BLaER1 (cell line): ENCODE measurements at regions not wholly inside any gene's neighbourhood (a gene's known extent, or its start where the extent isn't known, plus 50 kb on each side); places are given as distances from the start of the nearest gene placed in this dataset.

Source experiments
- H3K27ac ChIP-seq: shearing (Covaris generic); formaldehyde crosslinking; 2 replicates; pipeline ENCODE4 v1.8.1; 2022
- H3K27me3 ChIP-seq: shearing (Covaris generic); formaldehyde crosslinking; 2 replicates; pipeline ENCODE4 v1.8.1; 2022
- H3K36me3 ChIP-seq: shearing (Covaris generic); formaldehyde crosslinking; 2 replicates; pipeline ENCODE4 v1.8.1; 2022
- H3K4me1 ChIP-seq: shearing (Covaris generic); formaldehyde crosslinking; 2 replicates; pipeline ENCODE4 v1.8.1; 2022
- H3K4me2 ChIP-seq: shearing (Covaris generic); formaldehyde crosslinking; 2 replicates; pipeline ENCODE4 v1.8.1; 2022
- H3K4me3 ChIP-seq: shearing (Covaris generic); formaldehyde crosslinking; 2 replicates; pipeline ENCODE4 v1.8.1; 2022
- H3K9ac ChIP-seq: shearing (Covaris generic); formaldehyde crosslinking; 2 replicates; pipeline ENCODE4 v1.8.1; 2022
- H3K9me3 ChIP-seq: shearing (Covaris generic); formaldehyde crosslinking; 2 replicates; pipeline ENCODE4 v1.8.1; 2022
- H4K20me1 ChIP-seq: shearing (Covaris generic); formaldehyde crosslinking; 2 replicates; pipeline ENCODE4 v1.8.1; 2022
- Cebpa-rat ChIP-seq: shearing (Covaris generic); IDR thresholded peaks from 2 replicates; pipeline ENCODE4 v1.8.1; 2022

GRCh38 chr9:23492126-23493002, 333.7 kb downstream of the ELAVL2 start:
- no peaks in the 10 kb centered on the region for H3K36me3 ChIP-seq
- H3K9me3 ChIP-seq: no peaks in the 10 kb centered on the region
- no peak overlapping the region for H3K9ac ChIP-seq
- H3K4me3 ChIP-seq: no peak overlapping the region
- no peak for TF ChIP-seq Cebpa-rat
- H3K4me2 ChIP-seq: no peak overlapping the region
- H4K20me1 ChIP-seq: no peaks in the 10 kb centered on the region
- H3K4me1 ChIP-seq: no peaks in the 10 kb centered on the region
- no peak overlapping the region for H3K27ac ChIP-seq
- no peaks in the 10 kb centered on the region for H3K27me3 ChIP-seq

GRCh38 chr9:23493219-23493618, 332.8 kb downstream of the ELAVL2 start:
- Histone ChIP-seq H3K9ac (no peak overlapping the region), H3K4me3 (no peak overlapping the region), H3K4me1 (no peaks in the 10 kb centered on the region), H3K27ac (no peak overlapping the region), H3K27me3 (no peaks in the 10 kb centered on the region), H3K9me3 (no peaks in the 10 kb centered on the region), H3K36me3 (no peaks in the 10 kb centered on the region), H4K20me1 (no peaks in the 10 kb centered on the region), H3K4me2 (no peak overlapping the region)
- TF ChIP-seq Cebpa-rat: no peak

- H3K4me3 ChIP-seq: no peak overlapping the region
- no peak overlapping the region for H3K27ac ChIP-seq
- H3K9ac ChIP-seq: no peak overlapping the region
- H3K4me1 ChIP-seq: no peaks in the 10 kb centered on the region
- H3K27me3 ChIP-seq: no peaks in the 10 kb centered on the region
- no peak overlapping the region for H3K4me2 ChIP-seq
- no peaks in the 10 kb centered on the region for H3K36me3 ChIP-seq
- H4K20me1 ChIP-seq: no peaks in the 10 kb centered on the region
- H3K9me3 ChIP-seq: no peaks in the 10 kb centered on the region
- TF ChIP-seq Cebpa-rat: no peak
These were observed 329.4 kb downstream of the ELAVL2 start for GRCh38 chr9:23496489-23497136.

- H3K27ac ChIP-seq: no peak overlapping the region
- TF ChIP-seq Cebpa-rat: no peak
- H4K20me1 ChIP-seq: no peaks in the 10 kb centered on the region
- H3K9ac ChIP-seq: no peak overlapping the region
- H3K27me3 ChIP-seq: no peaks in the 10 kb centered on the region
- no peaks in the 10 kb centered on the region for H3K4me1 ChIP-seq
- no peaks in the 10 kb centered on the region for H3K9me3 ChIP-seq
- no peaks in the 10 kb centered on the region for H3K36me3 ChIP-seq
- H3K4me2 ChIP-seq: no peak overlapping the region
- H3K4me3 ChIP-seq: no peak overlapping the region
These were observed 328.9 kb downstream of the ELAVL2 start for GRCh38 chr9:23497137-23497504.

GRCh38 chr9:23502004-23502403, 324.0 kb downstream of the ELAVL2 start:
- Histone ChIP-seq H3K36me3 (no peaks in the 10 kb centered on the region), H3K9ac (no peak overlapping the region), H3K9me3 (peaks cover 6% of the 10 kb centered on the region; the same call in 1 of the 2 replicates), H3K4me2 (no peak overlapping the region), H3K4me1 (no peaks in the 10 kb centered on the region), H3K27ac (no peak overlapping the region), H3K27me3 (no peaks in the 10 kb centered on the region), H3K4me3 (no peak overlapping the region), H4K20me1 (no peaks in the 10 kb centered on the region)
- TF ChIP-seq Cebpa-rat: peak; percentile 75; the same call in 1 of the 2 replicates

- TF ChIP-seq Cebpa-rat: no peak
- no peak overlapping the region for H3K27ac ChIP-seq
- no peak overlapping the region for H3K4me2 ChIP-seq
- H3K9ac ChIP-seq: no peak overlapping the region
- no peak overlapping the region for H3K4me3 ChIP-seq
- H3K4me1 ChIP-seq: no peaks in the 10 kb centered on the region
- no peaks in the 10 kb centered on the region for H3K9me3 ChIP-seq
- H4K20me1 ChIP-seq: no peaks in the 10 kb centered on the region
- H3K27me3 ChIP-seq: no peaks in the 10 kb centered on the region
- no peaks in the 10 kb centered on the region for H3K36me3 ChIP-seq
These were observed 303.1 kb downstream of the ELAVL2 start for GRCh38 chr9:23522952-23523351.

- no peaks in the 10 kb centered on the region for H3K9me3 ChIP-seq
- no peak for TF ChIP-seq Cebpa-rat
- H3K27ac ChIP-seq: no peak overlapping the region
- H3K4me3 ChIP-seq: no peak overlapping the region
- no peaks in the 10 kb centered on the region for H3K4me1 ChIP-seq
- no peak overlapping the region for H3K9ac ChIP-seq
- no peak overlapping the region for H3K4me2 ChIP-seq
- H3K36me3 ChIP-seq: no peaks in the 10 kb centered on the region
- H4K20me1 ChIP-seq: no peaks in the 10 kb centered on the region
- H3K27me3 ChIP-seq: no peaks in the 10 kb centered on the region
These were observed 301.4 kb downstream of the ELAVL2 start for GRCh38 chr9:23524607-23525155.

- no peak overlapping the region for H3K27ac ChIP-seq
- no peaks in the 10 kb centered on the region for H3K9me3 ChIP-seq
- no peaks in the 10 kb centered on the region for H3K4me1 ChIP-seq
- no peak overlapping the region for H3K4me3 ChIP-seq
- H4K20me1 ChIP-seq: no peaks in the 10 kb centered on the region
- no peak overlapping the region for H3K9ac ChIP-seq
- TF ChIP-seq Cebpa-rat: no peak
- H3K4me2 ChIP-seq: no peak overlapping the region
- no peaks in the 10 kb centered on the region for H3K27me3 ChIP-seq
- H3K36me3 ChIP-seq: no peaks in the 10 kb centered on the region
These were observed 299.2 kb downstream of the ELAVL2 start for GRCh38 chr9:23526806-23527205.

- Histone ChIP-seq H3K27me3 (no peaks in the 10 kb centered on the region), H3K27ac (no peak overlapping the region), H3K4me1 (no peaks in the 10 kb centered on the region), H3K4me3 (no peak overlapping the region), H4K20me1 (no peaks in the 10 kb centered on the region), H3K9me3 (no peaks in the 10 kb centered on the region), H3K4me2 (no peak overlapping the region), H3K36me3 (no peaks in the 10 kb centered on the region), H3K9ac (no peak overlapping the region)
- peak; percentile 69; the same call in 1 of the 2 replicates for TF ChIP-seq Cebpa-rat
These were observed 293.8 kb downstream of the ELAVL2 start for GRCh38 chr9:23532282-23532681.
